HUES48 (cell line): ENCODE measurements at regions not wholly inside any gene's neighbourhood (a gene's known extent, or its start where the extent isn't known, plus 50 kb on each side); places are given as distances from the start of the nearest gene placed in this dataset.

Experiments used
- H3K27ac ChIP-seq: one replicate; pipeline ENCODE4 v1.7.0; 2013; ENCODE audit warnings: low read depth, low read length, inconsistent platforms
- H3K27me3 ChIP-seq: 2 replicates; pipeline ENCODE4 v1.6.1; 2013; ENCODE audit warnings: mild to moderate bottlenecking, low read length; ENCODE audit not compliant: control insufficient read depth, insufficient read depth
- H3K36me3 ChIP-seq: 2 replicates; pipeline ENCODE4 v1.6.1; 2013; ENCODE audit warnings: low read length; ENCODE audit not compliant: control insufficient read depth, insufficient read depth
- H3K4me1 ChIP-seq: 2 replicates; pipeline ENCODE4 v1.6.1; 2013; ENCODE audit warnings: mild to moderate bottlenecking, low read length; ENCODE audit not compliant: control insufficient read depth, insufficient read depth
- H3K4me3 ChIP-seq: 2 replicates; pipeline ENCODE4 v1.5.1; 2013; ENCODE audit warnings: mild to moderate bottlenecking, low read depth, low read length
- H3K9ac ChIP-seq: 2 replicates; pipeline ENCODE4 v1.6.1; 2013; ENCODE audit warnings: mild to moderate bottlenecking, low read depth, low read length, moderate library complexity
- H3K9me3 ChIP-seq: 2 replicates; pipeline ENCODE4 v1.6.1; 2013; ENCODE audit warnings: low read length; ENCODE audit not compliant: control insufficient read depth, insufficient read depth

DNA sequence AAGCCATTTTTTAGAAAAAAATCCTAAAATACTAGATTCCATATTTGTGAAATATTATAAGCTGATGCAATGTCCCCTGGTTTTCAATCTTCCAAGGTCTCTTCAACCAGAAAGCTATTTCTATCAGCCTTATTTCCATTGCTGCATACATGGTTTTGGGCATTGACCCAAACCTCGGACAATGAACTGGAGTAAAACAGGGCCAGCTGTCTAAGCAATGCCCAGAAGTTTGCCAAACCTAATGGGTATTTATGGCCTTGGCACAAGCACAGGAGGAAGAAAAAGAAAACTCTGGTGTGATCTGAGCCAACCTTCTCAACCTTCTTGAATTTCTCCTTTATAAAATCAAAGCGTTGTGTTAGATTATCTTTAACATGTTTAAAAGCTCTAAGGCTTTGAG, 402.3 kb downstream of the DNAJB9 start:
- Histone ChIP-seq H3K4me3 (no peak overlapping the region), H3K9me3 (no peaks in the 10 kb centered on the region), H3K27me3 (no peaks in the 10 kb centered on the region), H3K36me3 (no peaks in the 10 kb centered on the region), H3K9ac (no peak overlapping the region), H3K27ac (no peak overlapping the region), H3K4me1 (no peaks in the 10 kb centered on the region)

GRCh38 chr7:108973075-108973474, 403.4 kb downstream of the DNAJB9 start:
- no peaks in the 10 kb centered on the region for H3K27me3 ChIP-seq
- no peaks in the 10 kb centered on the region for H3K36me3 ChIP-seq
- no peaks in the 10 kb centered on the region for H3K9me3 ChIP-seq
- no peak overlapping the region for H3K27ac ChIP-seq
- no peak overlapping the region for H3K4me3 ChIP-seq
- no peaks in the 10 kb centered on the region for H3K4me1 ChIP-seq
- H3K9ac ChIP-seq: no peak overlapping the region

DNA sequence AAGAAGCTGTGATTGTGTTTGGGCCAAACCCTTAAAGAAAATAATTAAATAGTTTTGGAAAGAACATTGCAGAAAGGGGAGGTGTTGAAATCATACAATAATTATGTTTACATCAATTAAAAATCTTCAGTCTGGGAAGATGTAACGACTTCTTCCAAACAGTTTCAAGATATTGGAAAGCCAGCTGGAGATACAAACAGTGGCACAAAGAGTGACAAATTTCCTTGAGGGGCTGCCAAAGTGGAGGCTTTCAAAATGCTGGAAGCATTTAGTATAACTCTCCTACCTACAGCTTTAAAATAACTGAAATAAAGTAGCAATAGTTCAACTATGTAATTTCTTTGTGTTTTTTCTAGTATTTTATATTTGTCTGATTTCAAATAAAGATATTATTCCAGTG, 405.0 kb downstream of the DNAJB9 start:
- no peaks in the 10 kb centered on the region for H3K4me1 ChIP-seq

DNA sequence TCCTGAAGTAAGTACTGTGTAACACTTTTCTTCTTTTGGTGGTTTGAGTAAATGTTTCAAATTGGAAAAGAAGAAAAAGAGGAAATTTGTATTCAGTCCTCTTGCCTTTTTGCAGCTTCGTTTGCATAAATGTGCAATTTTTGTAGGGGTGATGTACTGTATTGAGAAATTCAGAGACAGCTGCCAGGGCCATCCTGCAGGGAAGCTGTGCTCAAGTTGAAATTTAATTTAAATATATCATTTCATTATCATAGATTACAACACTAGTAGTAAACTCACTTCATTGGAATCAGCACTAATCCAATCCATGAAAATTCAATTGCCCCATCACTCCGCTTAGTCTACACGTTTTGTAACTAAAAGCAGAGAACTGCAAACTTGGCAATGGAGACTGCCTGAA, 415.4 kb downstream of the DNAJB9 start:
- no peak overlapping the region for H3K4me3 ChIP-seq
- H3K27me3 ChIP-seq: no peaks in the 10 kb centered on the region
- H3K36me3 ChIP-seq: no peaks in the 10 kb centered on the region
- H3K27ac ChIP-seq: no peak overlapping the region
- peaks cover 15% of the 10 kb centered on the region for H3K4me1 ChIP-seq
- no peaks in the 10 kb centered on the region for H3K9me3 ChIP-seq
- no peak overlapping the region for H3K9ac ChIP-seq

More for the DNA sequence above, 405.0 kb downstream of the DNAJB9 start:
- H3K9ac ChIP-seq: no peak overlapping the region
- no peaks in the 10 kb centered on the region for H3K36me3 ChIP-seq
- no peaks in the 10 kb centered on the region; the same call in 1 of the 2 replicates for H3K9me3 ChIP-seq
- H3K27ac ChIP-seq: no peak overlapping the region
- no peak overlapping the region for H3K4me3 ChIP-seq
- H3K27me3 ChIP-seq: no peaks in the 10 kb centered on the region

- Histone ChIP-seq H3K4me1 (peaks cover 12% of the 10 kb centered on the region), H3K9me3 (no peaks in the 10 kb centered on the region), H3K27me3 (no peaks in the 10 kb centered on the region), H3K4me3 (no peak overlapping the region), H3K9ac (no peak overlapping the region), H3K36me3 (no peaks in the 10 kb centered on the region), H3K27ac (no peak overlapping the region)
Measured at GRCh38 chr7:108989319-108989718, 419.6 kb downstream of the DNAJB9 start.

DNA sequence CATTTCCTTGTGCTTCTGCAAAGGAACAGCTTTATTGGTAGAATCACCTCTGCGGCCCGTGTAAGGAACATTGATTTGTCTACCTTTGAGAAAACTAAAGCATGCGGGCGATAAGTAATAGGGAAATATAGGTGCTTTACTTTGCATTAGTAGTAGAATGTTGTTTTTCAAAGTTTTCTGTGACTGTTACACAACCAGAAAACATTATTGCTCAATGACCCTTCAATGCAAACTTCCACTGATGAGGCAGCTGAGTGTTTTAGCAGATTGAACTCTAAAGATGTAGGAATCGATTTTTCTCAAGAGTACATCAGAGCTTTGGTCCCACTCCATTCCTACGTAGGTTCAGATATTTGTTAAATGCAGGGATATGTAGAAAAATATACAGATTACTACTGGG, 427.8 kb downstream of the DNAJB9 start:
- no peak overlapping the region for H3K27ac ChIP-seq
- no peaks in the 10 kb centered on the region for H3K36me3 ChIP-seq
- H3K9me3 ChIP-seq: no peaks in the 10 kb centered on the region
- no peak overlapping the region for H3K9ac ChIP-seq
- no peak overlapping the region for H3K4me3 ChIP-seq
- peaks cover 17% of the 10 kb centered on the region for H3K4me1 ChIP-seq
- no peaks in the 10 kb centered on the region for H3K27me3 ChIP-seq

- no peak overlapping the region for H3K4me3 ChIP-seq
- H3K9ac ChIP-seq: no peak overlapping the region
- no peak overlapping the region for H3K27ac ChIP-seq
- no peaks in the 10 kb centered on the region for H3K9me3 ChIP-seq
- no peaks in the 10 kb centered on the region for H3K27me3 ChIP-seq
- H3K36me3 ChIP-seq: no peaks in the 10 kb centered on the region
- H3K4me1 ChIP-seq: peaks cover 9% of the 10 kb centered on the region; the same call in 1 of the 2 replicates
Measured at GRCh38 chr7:109003742-109004141, 434.1 kb downstream of the DNAJB9 start.

- Histone ChIP-seq H3K27ac (no peak overlapping the region), H3K9ac (no peak overlapping the region), H3K36me3 (no peaks in the 10 kb centered on the region), H3K4me1 (no peaks in the 10 kb centered on the region), H3K27me3 (no peaks in the 10 kb centered on the region), H3K9me3 (no peaks in the 10 kb centered on the region), H3K4me3 (no peak overlapping the region)
Measured at GRCh38 chr7:109009636-109010035, 440.0 kb downstream of the DNAJB9 start.

DNA sequence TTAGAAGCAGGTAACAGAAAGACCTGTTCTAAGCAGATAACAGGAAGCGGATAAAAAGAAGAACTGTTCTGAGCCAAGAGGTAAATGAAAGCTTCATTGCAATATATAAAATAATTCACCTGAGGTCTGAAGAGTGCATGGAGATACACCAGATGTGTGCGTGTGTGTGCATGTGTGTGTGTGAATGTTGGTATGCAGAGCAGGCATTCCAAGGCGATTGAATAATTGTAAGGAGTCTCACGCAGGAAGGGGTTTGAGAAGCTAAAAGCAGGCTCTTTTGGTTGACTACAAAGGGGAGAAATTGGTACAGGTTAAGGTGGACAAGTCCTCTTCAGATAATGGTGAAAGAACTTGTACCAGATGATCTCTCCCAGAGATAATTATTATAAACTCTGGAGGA, 450.6 kb downstream of the DNAJB9 start:
- H3K27me3 ChIP-seq: no peaks in the 10 kb centered on the region
- no peak overlapping the region for H3K9ac ChIP-seq
- H3K9me3 ChIP-seq: no peaks in the 10 kb centered on the region
- H3K36me3 ChIP-seq: no peaks in the 10 kb centered on the region
- H3K27ac ChIP-seq: no peak overlapping the region
- H3K4me1 ChIP-seq: no peaks in the 10 kb centered on the region
- no peak overlapping the region for H3K4me3 ChIP-seq

GRCh38 chr7:109021390-109021789, 451.7 kb downstream of the DNAJB9 start:
- no peak overlapping the region for H3K27ac ChIP-seq
- no peaks in the 10 kb centered on the region for H3K36me3 ChIP-seq
- H3K27me3 ChIP-seq: no peaks in the 10 kb centered on the region
- H3K4me3 ChIP-seq: no peak overlapping the region
- H3K9me3 ChIP-seq: no peaks in the 10 kb centered on the region
- no peaks in the 10 kb centered on the region for H3K4me1 ChIP-seq
- no peak overlapping the region for H3K9ac ChIP-seq

GRCh38 chr7:109029866-109030265, 460.2 kb downstream of the DNAJB9 start:
- no peak overlapping the region for H3K4me3 ChIP-seq
- H3K36me3 ChIP-seq: no peaks in the 10 kb centered on the region
- H3K9me3 ChIP-seq: 0 out of 2 replicates have a peak, but pooled peaks cover 2% of the 10 kb centered on the region
- H3K27me3 ChIP-seq: no peaks in the 10 kb centered on the region
- H3K27ac ChIP-seq: no peak overlapping the region
- H3K4me1 ChIP-seq: no peaks in the 10 kb centered on the region
- H3K9ac ChIP-seq: no peak overlapping the region

GRCh38 chr7:109044691-109045090, 475.0 kb downstream of the DNAJB9 start:
- Histone ChIP-seq H3K9me3 (no peaks in the 10 kb centered on the region), H3K9ac (no peak overlapping the region), H3K36me3 (no peaks in the 10 kb centered on the region), H3K27me3 (no peaks in the 10 kb centered on the region), H3K4me1 (no peaks in the 10 kb centered on the region), H3K27ac (no peak overlapping the region), H3K4me3 (no peak overlapping the region)
